Vagina (tissue), 2 donors: ENCODE measurements at regions not wholly inside any gene's neighbourhood (a gene's known extent, or its start where the extent isn't known, plus 50 kb on each side); places are given as distances from the start of the nearest gene placed in this dataset.

Source experiments
- DNase-seq, 2 donors: peaks; one replicate each; pipeline ENCODE4 v3.0.0-alpha.2; 2017; ENCODE audit errors: extremely low spot score in 2 of 2
- H3K27ac ChIP-seq: fragments of 200-600 bp; sonication (generic); one replicate; pipeline ENCODE4 v1.5.1; 2019
- H3K27me3 ChIP-seq: fragments of 200-600 bp; sonication (generic); one replicate; pipeline ENCODE4 v1.5.1; 2019
- H3K36me3 ChIP-seq, 2 donors: fragments of 200-600 bp; sonication (generic); one replicate each; pipeline ENCODE4 v1.5.1; 2017 to 2019
- H3K4me1 ChIP-seq: fragments of 200-600 bp; sonication (generic); one replicate; pipeline ENCODE4 v1.5.1; 2019
- H3K4me3 ChIP-seq, 2 donors: fragments of 200-600 bp; sonication (generic); 1 replicate in 1 of 2; 2 replicates in 1 of 2; pipeline ENCODE4 v1.5.1; 2016 to 2019
- H3K9me3 ChIP-seq: fragments of 200-600 bp; sonication (generic); one replicate; pipeline ENCODE4 v1.5.1; 2019
- CTCF ChIP-seq, 3 experiments: fragments of 450-650 bp in 2 of 3; fragments of 200-600 bp in 1 of 3; sonication (generic) in 1 of 3; IDR thresholded peaks; one replicate each; pipeline ENCODE4 v1.5.1; 2017 to 2019; ENCODE audit warnings: antibody characterized with exemption in 3 of 3, mild to moderate bottlenecking in 2 of 3, moderate library complexity in 2 of 3
- POLR2A ChIP-seq, 2 donors: fragments of 450-650 bp; IDR thresholded peaks; one replicate each; pipeline ENCODE4 v1.6.1; 2017; ENCODE audit warnings: antibody characterized with exemption in 2 of 2, mild to moderate bottlenecking in 2 of 2, moderate library complexity in 2 of 2
- POLR2AphosphoS5 ChIP-seq, 2 donors: sonication (generic); formaldehyde crosslinking; IDR thresholded peaks; one replicate each; pipeline ENCODE4 v1.9.0; 2017; ENCODE audit warnings: antibody characterized with exemption in 2 of 2, mild to moderate bottlenecking in 2 of 2, low read depth in 1 of 2; ENCODE audit not compliant: insufficient read depth in 1 of 2
- intact Hi-C: fragments of 100-400 bp; cut with DNase I; formaldehyde crosslinking; loops from one replicate; pipeline ENCODE4 v1.15.1; 2023

GRCh38 chr5:173802670-173803165, 85.4 kb upstream of the CPEB4 start:
- Histone ChIP-seq H3K27ac (no peak overlapping the region), H3K4me3 (no peak overlapping the region), H3K9me3 (no peaks in the 10 kb centered on the region), H3K36me3 (no peaks in the 10 kb centered on the region), H3K27me3 (no peaks in the 10 kb centered on the region), H3K4me1 (no peaks in the 10 kb centered on the region)
- intact Hi-C loops, result no loop called here
- TF ChIP-seq POLR2A (IDR thresholded peaks at IDR 0.05), result no peak
- TF ChIP-seq POLR2AphosphoS5 (IDR thresholded peaks at IDR 0.05; ENCODE audit: insufficient read depth in 1 of 2, low read depth in 1 of 2), result no peak
- no peak for TF ChIP-seq CTCF (IDR thresholded peaks at IDR 0.05)
- DNase-seq, result no peak

- no peak overlapping the region for H3K4me3 ChIP-seq
- H3K4me1 ChIP-seq, result no peaks in the 10 kb centered on the region
- intact Hi-C loops, result no loop called here
- TF ChIP-seq POLR2A (IDR thresholded peaks at IDR 0.05), result no peak
- TF ChIP-seq POLR2AphosphoS5 (IDR thresholded peaks at IDR 0.05; ENCODE audit: insufficient read depth in 1 of 2, low read depth in 1 of 2), result no peak
- TF ChIP-seq CTCF (IDR thresholded peaks at IDR 0.05), result no peak
- no peaks in the 10 kb centered on the region for H3K9me3 ChIP-seq
- no peaks in the 10 kb centered on the region for H3K36me3 ChIP-seq
- DNase-seq, result no peak
- H3K27me3 ChIP-seq, result no peaks in the 10 kb centered on the region
- no peak overlapping the region for H3K27ac ChIP-seq
These were observed 83.6 kb upstream of the CPEB4 start for GRCh38 chr5:173804579-173804978.

- intact Hi-C loops, result no loop called here
These were observed 81.7 kb upstream of the CPEB4 start for GRCh38 chr5:173806270-173807035.

GRCh38 chr5:173807181-173807655, 80.9 kb upstream of the CPEB4 start:
- H3K9me3 ChIP-seq, result no peaks in the 10 kb centered on the region
- no peaks in the 10 kb centered on the region for H3K36me3 ChIP-seq
- no peak overlapping the region for H3K4me3 ChIP-seq
- H3K27me3 ChIP-seq, result no peaks in the 10 kb centered on the region
- DNase-seq, result no peak
- no peak overlapping the region for H3K27ac ChIP-seq
- TF ChIP-seq CTCF (IDR thresholded peaks at IDR 0.05), result no peak
- no peak for TF ChIP-seq POLR2A (IDR thresholded peaks at IDR 0.05)
- TF ChIP-seq POLR2AphosphoS5 (IDR thresholded peaks at IDR 0.05; ENCODE audit: insufficient read depth in 1 of 2, low read depth in 1 of 2), result no peak
- intact Hi-C loops, result no loop called here
- H3K4me1 ChIP-seq, result no peaks in the 10 kb centered on the region

More at GRCh38 chr5:173806270-173807035, 81.7 kb upstream of the CPEB4 start:
- TF ChIP-seq POLR2AphosphoS5 (IDR thresholded peaks at IDR 0.05; ENCODE audit: insufficient read depth in 1 of 2, low read depth in 1 of 2) (no peak), CTCF (IDR thresholded peaks at IDR 0.05) (no peak), POLR2A (IDR thresholded peaks at IDR 0.05) (no peak)
- Histone ChIP-seq H3K27me3 (no peaks in the 10 kb centered on the region), H3K4me3 (no peak overlapping the region), H3K36me3 (no peaks in the 10 kb centered on the region), H3K4me1 (no peaks in the 10 kb centered on the region), H3K9me3 (no peaks in the 10 kb centered on the region), H3K27ac (no peak overlapping the region)
- no peak for DNase-seq
